Coronary artery (tissue), 2 donors: ENCODE measurements at regions not wholly inside any gene's neighbourhood (a gene's known extent, or its start where the extent isn't known, plus 50 kb on each side); places are given as distances from the start of the nearest gene placed in this dataset.

ENCODE experiments used
- DNase-seq: peaks from one replicate; pipeline ENCODE4 v3.0.0-alpha.2; 2017; ENCODE audit warnings: low spot score
- H3K27ac ChIP-seq, 2 donors: fragments of 200-600 bp; sonication (generic); one replicate each; pipeline ENCODE4 v1.5.1; 2016 to 2019
- H3K4me3 ChIP-seq: fragments of 200-600 bp; sonication (generic); 2 replicates; pipeline ENCODE4 v1.5.1; 2016; ENCODE audit warnings: mild to moderate bottlenecking, moderate library complexity
- CTCF ChIP-seq: fragments of 200-600 bp; sonication (generic); IDR thresholded peaks from one replicate; pipeline ENCODE4 v1.5.1; 2019; ENCODE audit warnings: antibody characterized with exemption

GRCh38 chr1:235925016-235925415 is 58.3 kb upstream of the LYST start:
- Histone ChIP-seq H3K4me3 (no peak overlapping the region), H3K27ac (no peak overlapping the region)
- TF ChIP-seq CTCF = no peak
- no peak for DNase-seq

GRCh38 chr1:235923466-235924021 is 56.8 kb upstream of the LYST start:
- TF ChIP-seq CTCF = no peak
- DNase-seq = no peak
- H3K27ac ChIP-seq = no peak overlapping the region
- H3K4me3 ChIP-seq = no peak overlapping the region

- peak overlapping the region in 1 of 2 donors; percentile 55 for H3K27ac ChIP-seq
- no peak for DNase-seq
- no peak overlapping the region for H3K4me3 ChIP-seq
- no peak for TF ChIP-seq CTCF
Measured at GRCh38 chr1:235920596-235921375, 54.1 kb upstream of the LYST start.

- no peak for DNase-seq
- Histone ChIP-seq H3K27ac (peak overlapping the region in 1 of 2 donors; percentile 55), H3K4me3 (no peak overlapping the region)
Measured at GRCh38 chr1:235919833-235920441, 53.2 kb upstream of the LYST start.

GRCh38 chr1:235919127-235919832 is 52.6 kb upstream of the LYST start:
- TF ChIP-seq CTCF = no peak
- DNase-seq = no peak
- no peak overlapping the region for H3K27ac ChIP-seq
- H3K4me3 ChIP-seq = no peak overlapping the region

More at GRCh38 chr1:235919833-235920441, 53.2 kb upstream of the LYST start:
- no peak for TF ChIP-seq CTCF

GRCh38 chr1:235918465-235918864 is 51.8 kb upstream of the LYST start:
- no peak overlapping the region for H3K4me3 ChIP-seq
- DNase-seq = no peak
- no peak for TF ChIP-seq CTCF
- peak overlapping the region; percentile 56 to 85 for H3K27ac ChIP-seq
